PFSK-1 (cell line): ENCODE measurements at regions not wholly inside any gene's neighbourhood (a gene's known extent, or its start where the extent isn't known, plus 50 kb on each side); places are given as distances from the start of the nearest gene placed in this dataset.

Experiments used
- POLR2AphosphoS5 ChIP-seq: IDR thresholded peaks from 2 replicates; pipeline ENCODE4 v1.6.1; 2012; ENCODE audit warnings: low read depth, mild to moderate bottlenecking, control low read depth, low read length, moderate library complexity
- REST ChIP-seq, 2 experiments: IDR thresholded peaks; 2 replicates each; pipeline versions ENCODE4 v1.6.1 to v1.8.0; 2011 to 2012; ENCODE audit warnings: low read depth in 2 of 2, low read length in 2 of 2, control low read depth in 1 of 2, inconsistent platforms in 1 of 2, mild to moderate bottlenecking in 1 of 2, moderate library complexity in 1 of 2; ENCODE audit not compliant: insufficient read depth in 1 of 2
- TAF1 ChIP-seq: IDR thresholded peaks from 2 replicates; pipeline ENCODE4 v1.6.1; 2012; ENCODE audit warnings: low read length, control low read depth, borderline replicate concordance; ENCODE audit not compliant: insufficient read depth

- no peak for TF ChIP-seq TAF1
- no peak for TF ChIP-seq POLR2AphosphoS5
- TF ChIP-seq REST (IDR thresholded peaks at IDR 0.05; ENCODE audit: insufficient read depth in 1 of 2, low read depth in 2 of 2, low read length in 2 of 2) = no peak
Measured at GRCh38 chr13:34868733-34869132, 73.3 kb upstream of the NBEA start.
